Fibroblast of mammary gland (primary cell): ENCODE measurements at regions not wholly inside any gene's neighbourhood (a gene's known extent, or its start where the extent isn't known, plus 50 kb on each side); places are given as distances from the start of the nearest gene placed in this dataset.

Experiments used
- DNase-seq: peaks from one replicate; pipeline ENCODE4 v3.0.0-alpha.2; 2010; ENCODE audit warnings: low read depth
- H3K4me3 ChIP-seq: 2 replicates; pipeline ENCODE4 v1.5.1; 2011; ENCODE audit warnings: low read depth, mild to moderate bottlenecking, low read length, moderate library complexity; ENCODE audit not compliant: control insufficient read depth
- TF ChIP-seq, protein P1 (sequence below): conservative IDR thresholded peaks from 2 replicates; pipeline ENCODE4 v1.5.1; 2011; ENCODE audit warnings: low read depth, low read length, inconsistent platforms; ENCODE audit not compliant: control insufficient read depth, insufficient read depth

DNA sequence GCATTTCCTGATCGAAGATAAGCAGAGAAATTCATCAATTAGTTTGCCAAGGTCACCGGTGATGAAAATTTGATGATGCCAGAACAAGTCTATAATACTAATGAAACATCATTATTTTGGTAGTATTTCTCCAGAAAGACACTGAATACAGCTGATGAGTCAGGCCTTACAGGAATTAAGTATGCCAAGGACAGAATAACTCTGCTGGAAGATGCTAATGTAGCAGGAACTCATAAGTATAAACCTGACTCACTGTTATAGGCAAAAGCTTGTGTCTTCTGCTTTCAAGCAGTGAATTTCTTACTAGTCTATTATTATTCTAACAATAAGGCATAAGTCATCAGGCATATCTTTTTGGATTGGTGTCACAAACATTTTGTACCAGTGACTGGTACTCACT, 1825.1 kb upstream of the IGFBP7 start:
- DNase-seq = no peak
- H3K4me3 ChIP-seq = no peak overlapping the region
- TF ChIP-seq, protein P1, sequence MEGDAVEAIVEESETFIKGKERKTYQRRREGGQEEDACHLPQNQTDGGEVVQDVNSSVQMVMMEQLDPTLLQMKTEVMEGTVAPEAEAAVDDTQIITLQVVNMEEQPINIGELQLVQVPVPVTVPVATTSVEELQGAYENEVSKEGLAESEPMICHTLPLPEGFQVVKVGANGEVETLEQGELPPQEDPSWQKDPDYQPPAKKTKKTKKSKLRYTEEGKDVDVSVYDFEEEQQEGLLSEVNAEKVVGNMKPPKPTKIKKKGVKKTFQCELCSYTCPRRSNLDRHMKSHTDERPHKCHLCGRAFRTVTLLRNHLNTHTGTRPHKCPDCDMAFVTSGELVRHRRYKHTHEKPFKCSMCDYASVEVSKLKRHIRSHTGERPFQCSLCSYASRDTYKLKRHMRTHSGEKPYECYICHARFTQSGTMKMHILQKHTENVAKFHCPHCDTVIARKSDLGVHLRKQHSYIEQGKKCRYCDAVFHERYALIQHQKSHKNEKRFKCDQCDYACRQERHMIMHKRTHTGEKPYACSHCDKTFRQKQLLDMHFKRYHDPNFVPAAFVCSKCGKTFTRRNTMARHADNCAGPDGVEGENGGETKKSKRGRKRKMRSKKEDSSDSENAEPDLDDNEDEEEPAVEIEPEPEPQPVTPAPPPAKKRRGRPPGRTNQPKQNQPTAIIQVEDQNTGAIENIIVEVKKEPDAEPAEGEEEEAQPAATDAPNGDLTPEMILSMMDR = no peak

DNA sequence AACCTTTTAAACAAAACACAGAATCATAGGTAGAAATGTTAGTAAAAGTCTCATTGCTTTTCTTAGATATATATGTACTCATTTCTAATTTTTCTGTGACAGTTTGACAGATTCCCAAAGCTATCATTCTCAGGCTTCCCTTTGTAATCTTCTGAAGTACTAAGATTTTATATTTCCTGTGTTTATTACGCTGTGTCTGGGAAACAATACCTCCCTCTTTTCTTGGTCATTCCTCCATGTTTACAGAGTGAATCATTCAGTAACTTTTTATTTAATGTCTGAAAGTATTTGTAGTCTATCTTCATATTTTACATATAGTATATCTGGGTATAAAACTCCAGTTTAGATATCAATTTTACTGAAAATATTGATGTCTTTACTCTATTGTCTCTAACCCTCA, 1826.3 kb upstream of the IGFBP7 start:
- no peak for DNase-seq
- H3K4me3 ChIP-seq = no peak overlapping the region
- TF ChIP-seq, protein P1 = no peak

DNA sequence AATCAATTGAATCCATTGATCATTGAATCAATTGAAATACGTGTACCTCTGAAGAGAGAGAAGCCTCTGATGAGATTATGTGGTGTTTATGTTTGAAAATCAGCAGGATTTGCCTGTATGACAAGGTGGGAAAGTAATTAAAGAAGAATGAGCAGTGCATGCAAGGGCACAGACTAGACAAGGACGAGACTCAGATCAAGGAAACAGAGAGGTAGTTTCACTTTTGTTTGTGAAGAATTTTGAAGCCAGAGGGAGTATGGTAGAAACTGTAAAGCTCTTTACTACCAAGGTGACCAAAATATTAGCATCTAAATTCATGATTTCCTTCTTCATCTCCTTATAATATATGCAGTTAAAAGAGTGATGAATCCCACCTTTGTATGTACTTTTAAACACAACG, 1830.0 kb upstream of the IGFBP7 start:
- DNase-seq = no peak
- TF ChIP-seq, protein P1 = no peak
- no peak overlapping the region for H3K4me3 ChIP-seq

GRCh38 chr4:58941286-58941685, 1831.1 kb upstream of the IGFBP7 start:
- TF ChIP-seq, protein P1 = no peak
- DNase-seq = no peak
- no peak overlapping the region for H3K4me3 ChIP-seq

DNA sequence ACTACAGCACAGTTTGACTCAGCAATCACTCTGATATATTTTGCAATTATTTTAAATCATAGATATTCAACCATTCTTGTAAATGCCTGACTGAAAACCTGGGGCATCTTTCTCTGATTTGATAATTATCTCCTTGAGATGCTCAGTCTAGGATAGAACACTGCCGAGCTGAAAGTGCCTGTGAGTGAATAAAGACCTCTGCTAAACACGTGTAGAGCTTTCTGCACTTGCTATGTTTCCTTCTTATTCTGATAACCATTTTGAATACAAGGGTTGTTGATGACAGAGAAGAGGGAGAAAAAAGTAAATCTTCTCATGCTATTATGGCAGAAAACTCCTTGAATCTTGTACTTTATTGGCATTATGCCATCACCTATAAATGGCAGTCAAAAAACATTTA, 1843.4 kb upstream of the IGFBP7 start:
- no peak overlapping the region for H3K4me3 ChIP-seq
- TF ChIP-seq, protein P1 = no peak
- DNase-seq = no peak

DNA sequence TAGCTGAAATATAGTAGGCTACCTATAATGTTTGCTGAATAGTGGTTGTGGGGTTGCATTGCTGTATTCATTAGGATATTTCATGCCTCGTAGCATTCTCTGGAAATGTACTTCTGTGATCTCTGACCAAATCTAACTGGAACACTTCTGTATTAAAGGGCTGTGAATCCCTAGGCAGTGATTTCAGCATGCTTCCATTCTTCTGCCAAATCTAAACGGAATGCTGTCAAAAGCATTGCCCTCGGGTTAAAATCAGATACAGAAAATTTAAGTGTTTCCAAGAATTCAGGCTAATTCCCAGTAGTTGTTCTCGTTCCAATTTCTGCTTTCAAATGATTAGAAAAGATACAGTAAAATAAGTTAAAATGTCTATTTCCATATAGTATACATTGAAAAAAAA, 1847.5 kb upstream of the IGFBP7 start:
- H3K4me3 ChIP-seq = no peak overlapping the region
- DNase-seq = no peak
- TF ChIP-seq, protein P1 = no peak

- TF ChIP-seq, protein P1 = no peak
- no peak overlapping the region for H3K4me3 ChIP-seq
- DNase-seq = no peak
These were observed 1851.1 kb upstream of the IGFBP7 start for GRCh38 chr4:58961283-58961682.
